ENCODE measurements at regions not wholly inside any gene's neighbourhood (a gene's known extent, or its start where the extent isn't known, plus 50 kb on each side); places are given as distances from the start of the nearest gene placed in this dataset.

- peaks cover 7 to 19% (median 11%) of the 10 kb centered on the region in 4 donors for H3K4me1 ChIP-seq
- H3K27ac ChIP-seq = peak overlapping the region in 3 of 5 donors; percentile 6 to 44 (median 8)
- intact Hi-C loops (cut with DNase I; ENCODE audit: low total_unique reads) = loop anchor here (10.0 kb wide), 1 partner anchor 522 kb away; no protein-coding TSS in a partner anchor
- no peak for TF ChIP-seq POLR2A (IDR thresholded peaks at IDR 0.05)
- no peak for TF ChIP-seq EP300 (IDR thresholded peaks at IDR 0.05)
- no peak for TF ChIP-seq POLR2AphosphoS5 (IDR thresholded peaks at IDR 0.05)
- H3K4me3 ChIP-seq = no peak overlapping the region
- no peaks in the 10 kb centered on the region for H3K36me3 ChIP-seq
- WGBS, 5 donors = 23 to 52% (median 33%) methylated on average over 1 of the region's 1 CpG
- no peaks in the 10 kb centered on the region for H3K9me3 ChIP-seq
- no peak for DNase-seq
- no peaks in the 10 kb centered on the region for H3K27me3 ChIP-seq
Observed at GRCh38 chr3:178967177-178967532, 104.5 kb downstream of the ZMAT3 start.

GRCh38 chr3:178966299-178967176 is 105.1 kb downstream of the ZMAT3 start:
- Histone ChIP-seq H3K4me3 (peak overlapping the region in 1 of 4 donors; percentile 1), H3K36me3 (no peaks in the 10 kb centered on the region), H3K27me3 (no peaks in the 10 kb centered on the region), H3K9me3 (no peaks in the 10 kb centered on the region), H3K4me1 (peaks cover 7 to 19% (median 11%) of the 10 kb centered on the region in 4 donors), H3K27ac (peak overlapping the region in 3 of 5 donors; percentile 6 to 44 (median 8))
- 20 to 29% (median 21%) methylated on average over 6 of the region's 6 CpGs for WGBS, 5 donors
- peak in 1 of 2 donors; percentile 49 for DNase-seq
- intact Hi-C loops (cut with DNase I; ENCODE audit: low total_unique reads) = loop anchor here (10.0 kb wide), 1 partner anchor 522 kb away; no protein-coding TSS in a partner anchor
- TF ChIP-seq EP300 (IDR thresholded peaks at IDR 0.05) (no peak), CTCF (IDR thresholded peaks at IDR 0.05) (peak in 3 of 7 experiments; percentile 13 to 34 (median 19)), POLR2A (IDR thresholded peaks at IDR 0.05) (no peak), POLR2AphosphoS5 (IDR thresholded peaks at IDR 0.05) (no peak)

GRCh38 chr3:178964551-178964950 is 107.1 kb downstream of the ZMAT3 start:
- no peaks in the 10 kb centered on the region for H3K36me3 ChIP-seq
- peaks cover 7 to 19% (median 11%) of the 10 kb centered on the region in 4 donors for H3K4me1 ChIP-seq
- WGBS, 5 donors = 17 to 39% (median 24%) methylated on average over 4 of the region's 4 CpGs
- H3K27me3 ChIP-seq = no peaks in the 10 kb centered on the region
- intact Hi-C loops (cut with DNase I; ENCODE audit: low total_unique reads) = loop anchor here (10.0 kb wide), 1 partner anchor 520 kb away; no protein-coding TSS in a partner anchor
- no peak for DNase-seq
- no peak overlapping the region for H3K27ac ChIP-seq
- H3K9me3 ChIP-seq = no peaks in the 10 kb centered on the region
- no peak for TF ChIP-seq EP300 (IDR thresholded peaks at IDR 0.05)
- TF ChIP-seq POLR2A (IDR thresholded peaks at IDR 0.05) = no peak
- H3K4me3 ChIP-seq = no peak overlapping the region

GRCh38 chr3:178960918-178961317 is 110.7 kb downstream of the ZMAT3 start:
- H3K27me3 ChIP-seq = no peaks in the 10 kb centered on the region
- TF ChIP-seq POLR2A (IDR thresholded peaks at IDR 0.05) (no peak), POLR2AphosphoS5 (IDR thresholded peaks at IDR 0.05) (no peak), CTCF (IDR thresholded peaks at IDR 0.05) (no peak), EP300 (IDR thresholded peaks at IDR 0.05) (no peak)
- peaks cover 0 to under 1% (median 0%) of the 10 kb centered on the region in 4 donors for H3K4me1 ChIP-seq
- no peaks in the 10 kb centered on the region for H3K36me3 ChIP-seq
- H3K9me3 ChIP-seq = no peaks in the 10 kb centered on the region
- no peak overlapping the region for H3K4me3 ChIP-seq
- no peak for DNase-seq
- H3K27ac ChIP-seq = no peak overlapping the region
- intact Hi-C loops (cut with DNase I; ENCODE audit: low total_unique reads) = loop anchor here (10.0 kb wide), 1 partner anchor 516 kb away; no protein-coding TSS in a partner anchor

GRCh38 chr3:178960181-178960580 is 111.4 kb downstream of the ZMAT3 start:
- WGBS, 5 donors = 36 to 45% (median 42%) methylated on average over 3 of the region's 3 CpGs
- Histone ChIP-seq H3K4me1 (no peaks in the 10 kb centered on the region), H3K36me3 (no peaks in the 10 kb centered on the region), H3K27ac (no peak overlapping the region), H3K27me3 (no peaks in the 10 kb centered on the region), H3K4me3 (no peak overlapping the region), H3K9me3 (no peaks in the 10 kb centered on the region)
- intact Hi-C loops (cut with DNase I; ENCODE audit: low total_unique reads) = loop anchor here (10.0 kb wide), 1 partner anchor 515 kb away; no protein-coding TSS in a partner anchor
- DNase-seq = peak in 1 of 2 donors; percentile 19
- TF ChIP-seq POLR2A (IDR thresholded peaks at IDR 0.05) = no peak
- no peak for TF ChIP-seq CTCF (IDR thresholded peaks at IDR 0.05)
- no peak for TF ChIP-seq POLR2AphosphoS5 (IDR thresholded peaks at IDR 0.05)
- no peak for TF ChIP-seq EP300 (IDR thresholded peaks at IDR 0.05)
